NCI-H226 (cell line): ENCODE measurements at regions not wholly inside any gene's neighbourhood (a gene's known extent, or its start where the extent isn't known, plus 50 kb on each side); places are given as distances from the start of the nearest gene placed in this dataset.

Experiments used
- DNase-seq: peaks from one replicate; pipeline ENCODE4 v3.0.0-alpha.2; 2015

- DNase-seq, result no peak
Observed at GRCh38 chr11:92848578-92848977, 120.9 kb upstream of the MTNR1B start.

- DNase-seq, result no peak
Observed at GRCh38 chr11:92850296-92850826, 119.1 kb upstream of the MTNR1B start.

DNA sequence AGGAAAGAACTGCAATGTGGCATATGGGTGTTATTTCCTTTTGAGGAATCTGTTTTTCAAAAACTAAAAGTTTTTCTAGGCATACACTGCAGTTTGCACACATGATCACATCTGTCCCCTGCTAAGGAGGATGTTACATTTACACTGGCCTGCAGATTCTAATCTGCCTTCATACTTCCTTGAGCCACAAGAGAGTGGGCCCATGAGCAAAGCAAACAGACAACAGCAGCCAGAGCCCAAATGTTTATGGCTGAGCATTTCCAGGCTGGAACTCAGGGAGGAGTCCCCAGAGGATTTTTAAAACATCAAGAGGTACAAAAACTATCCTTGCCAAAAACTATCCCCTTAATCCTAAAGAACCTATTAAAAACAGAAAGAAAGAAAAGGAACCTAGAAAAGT, 117.2 kb upstream of the MTNR1B start:
- DNase-seq, result no peak

DNA sequence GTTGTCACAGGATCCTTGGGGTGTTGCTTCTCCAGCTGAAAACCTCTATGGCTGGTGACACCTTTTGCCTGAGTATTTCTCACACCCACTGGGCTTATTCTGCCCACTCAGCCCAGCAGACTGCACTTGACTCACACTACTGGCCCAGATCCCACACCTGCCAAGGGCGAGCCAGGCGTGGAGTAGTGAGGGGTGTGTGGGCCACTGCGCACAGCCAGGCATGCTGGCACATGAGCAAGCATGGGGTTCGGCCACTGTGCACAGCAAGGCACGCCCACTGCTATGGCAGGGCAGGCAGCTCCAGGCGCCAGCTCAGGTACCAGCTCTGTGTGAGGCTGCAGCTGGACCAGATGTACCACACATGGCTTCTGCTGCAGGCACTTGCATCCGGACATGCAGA, 116.5 kb upstream of the MTNR1B start:
- no peak for DNase-seq

DNA sequence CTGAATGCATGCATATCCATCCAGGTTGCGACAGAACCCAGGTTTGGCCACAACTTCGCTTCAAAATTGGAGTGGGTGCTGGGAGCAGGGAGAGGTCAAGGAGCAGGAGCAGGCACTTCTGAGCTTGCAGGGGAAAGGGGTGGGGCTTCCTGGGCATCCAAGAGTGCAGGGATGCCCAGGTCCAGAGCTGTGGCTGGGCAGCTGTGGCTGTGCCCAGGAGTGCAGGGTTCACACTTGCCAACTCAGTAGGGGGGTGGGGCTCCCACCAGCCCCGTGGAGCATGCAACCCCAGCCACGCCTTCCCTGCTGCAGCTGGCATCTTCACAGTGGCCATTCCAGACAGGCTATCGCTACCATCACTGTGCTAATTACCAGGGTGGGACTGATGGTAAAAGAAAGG, 115.3 kb upstream of the MTNR1B start:
- no peak for DNase-seq

- DNase-seq, result no peak
Observed at GRCh38 chr11:92854952-92855351, 114.5 kb upstream of the MTNR1B start.

- DNase-seq, result no peak
Observed at GRCh38 chr11:92855607-92856405, 113.6 kb upstream of the MTNR1B start.

DNA sequence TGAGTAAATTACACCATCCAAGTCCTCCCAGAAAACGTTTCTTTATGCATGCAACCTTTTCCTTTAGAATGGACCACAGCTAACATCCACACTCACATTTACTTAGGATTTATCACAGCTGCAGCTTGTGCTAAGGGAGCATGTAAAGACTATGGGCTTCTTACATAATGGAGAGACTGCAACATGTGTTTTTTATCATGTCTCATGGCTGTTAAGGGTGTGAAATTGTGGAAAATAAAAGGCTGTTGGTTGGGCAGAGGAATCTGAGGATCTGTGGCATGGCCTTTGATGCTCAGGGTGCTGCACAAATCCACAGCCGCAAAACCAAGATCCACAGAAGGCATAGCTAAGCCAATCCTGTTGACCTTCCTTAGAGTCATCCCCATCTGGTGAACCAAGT, 112.0 kb upstream of the MTNR1B start:
- no peak for DNase-seq

- no peak for DNase-seq
Observed at GRCh38 chr11:92859156-92859690, 110.2 kb upstream of the MTNR1B start.

DNA sequence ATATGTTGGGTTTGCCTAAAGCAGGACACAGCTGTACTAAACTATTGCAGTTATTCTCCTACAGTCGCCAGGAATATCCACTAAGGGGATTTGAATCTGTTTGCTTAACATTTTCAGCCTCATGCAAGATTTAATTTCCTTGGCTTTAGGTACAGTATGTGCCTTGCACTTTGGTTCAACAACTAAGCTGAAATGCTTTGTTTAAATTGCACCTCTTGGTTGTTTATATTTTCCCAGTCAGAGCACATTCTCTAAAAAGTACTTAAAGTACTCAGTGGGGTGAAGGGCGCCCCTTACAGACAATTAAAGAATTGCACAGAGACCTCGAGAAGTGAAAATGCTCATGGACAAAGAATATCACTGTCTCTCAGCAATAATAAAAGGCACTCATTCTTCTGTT, 107.8 kb upstream of the MTNR1B start:
- DNase-seq, result no peak

DNA sequence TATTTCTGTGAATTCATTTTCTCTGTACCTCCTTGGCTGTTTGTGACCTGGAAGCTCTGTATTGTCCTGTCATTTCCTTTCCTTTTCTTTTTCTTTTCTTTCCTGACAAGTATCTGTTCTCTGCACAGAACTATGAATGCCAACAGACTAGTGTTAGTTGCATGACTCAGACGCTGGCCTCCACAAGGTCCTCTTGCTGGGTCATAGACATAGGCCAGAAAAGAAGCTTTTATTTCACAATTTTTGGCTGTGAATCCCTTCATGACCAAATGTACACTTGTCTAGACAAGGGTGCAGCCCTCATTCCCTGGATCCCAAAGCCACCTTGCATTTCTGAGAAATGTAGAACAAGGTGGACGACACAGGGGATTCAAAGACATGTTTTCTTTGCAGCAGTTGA, 104.1 kb upstream of the MTNR1B start:
- no peak for DNase-seq

DNA sequence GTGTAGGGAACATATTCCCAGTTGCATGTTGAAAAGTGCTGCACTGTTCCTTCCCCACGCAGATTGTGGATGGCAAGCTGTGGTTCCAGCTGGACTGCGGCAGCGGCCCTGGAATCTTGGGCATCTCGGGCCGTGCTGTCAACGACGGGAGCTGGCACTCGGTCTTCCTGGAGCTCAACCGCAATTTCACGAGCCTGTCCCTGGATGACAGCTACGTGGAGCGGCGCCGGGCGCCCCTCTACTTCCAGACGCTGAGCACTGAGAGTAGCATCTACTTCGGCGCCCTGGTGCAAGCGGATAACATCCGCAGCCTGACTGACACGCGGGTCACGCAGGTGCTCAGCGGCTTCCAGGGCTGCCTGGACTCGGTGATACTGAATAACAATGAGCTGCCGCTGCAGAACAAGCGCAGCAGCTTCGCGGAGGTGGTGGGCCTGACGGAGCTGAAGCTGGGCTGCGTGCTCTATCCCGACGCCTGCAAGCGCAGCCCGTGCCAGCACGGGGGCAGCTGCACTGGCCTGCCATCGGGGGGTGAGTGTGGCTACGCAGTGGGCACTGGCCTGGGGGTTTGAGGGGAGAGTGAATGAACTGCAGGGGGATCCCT, 102.7 kb upstream of the MTNR1B start:
- DNase-seq, result no peak

DNA sequence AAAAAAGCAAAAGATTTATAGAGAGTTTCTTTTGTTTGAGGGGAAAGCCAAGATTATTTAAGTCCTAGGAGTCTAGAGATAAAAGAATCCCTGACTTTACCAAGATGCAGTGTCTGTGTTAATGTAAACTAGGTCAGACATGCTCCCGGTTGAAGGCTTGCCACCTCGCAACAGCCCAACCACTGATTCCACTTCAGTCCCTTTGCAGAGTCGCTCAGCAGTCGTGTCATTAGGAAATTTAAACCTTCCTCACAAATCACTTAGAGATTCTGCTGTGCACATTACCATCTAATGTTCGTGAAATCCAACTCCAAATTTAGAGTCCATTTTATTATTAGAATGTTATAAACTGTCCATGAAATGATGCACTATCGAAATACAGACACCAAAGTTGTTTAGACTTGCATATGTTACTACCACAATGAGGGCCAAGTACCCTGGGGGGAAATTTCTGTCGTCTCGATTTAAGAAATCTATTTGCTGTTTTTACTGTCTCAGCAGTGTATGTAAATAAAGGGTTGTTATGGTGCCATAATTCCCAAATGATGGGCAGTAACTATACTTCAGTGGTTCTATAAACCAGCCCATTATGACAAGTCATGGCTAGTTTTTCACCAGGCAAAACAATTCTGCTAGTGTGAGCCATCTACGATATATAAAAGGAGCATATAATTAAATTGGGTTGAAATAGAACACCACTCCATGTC, 101.4 kb upstream of the MTNR1B start:
- DNase-seq, result no peak

DNA sequence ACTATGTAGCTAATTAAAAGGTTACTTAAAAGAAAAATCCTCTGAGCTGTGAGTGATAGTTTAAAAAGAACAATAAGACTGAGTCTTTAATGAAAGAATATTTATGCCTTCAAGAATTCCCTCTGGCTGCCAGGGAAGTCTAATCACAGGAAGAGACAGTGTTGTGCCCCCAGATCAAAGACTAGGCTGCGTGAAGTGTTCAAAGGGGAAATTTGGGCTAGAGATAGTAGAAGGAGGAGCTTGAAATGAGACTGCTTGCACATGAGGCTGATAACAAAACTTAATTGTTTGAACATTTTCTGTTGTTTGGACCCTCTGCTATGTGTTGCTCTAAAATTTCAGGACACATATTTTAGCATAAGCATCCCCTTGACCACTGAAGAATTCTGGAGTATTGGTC, 99.7 kb upstream of the MTNR1B start:
- no peak for DNase-seq

DNA sequence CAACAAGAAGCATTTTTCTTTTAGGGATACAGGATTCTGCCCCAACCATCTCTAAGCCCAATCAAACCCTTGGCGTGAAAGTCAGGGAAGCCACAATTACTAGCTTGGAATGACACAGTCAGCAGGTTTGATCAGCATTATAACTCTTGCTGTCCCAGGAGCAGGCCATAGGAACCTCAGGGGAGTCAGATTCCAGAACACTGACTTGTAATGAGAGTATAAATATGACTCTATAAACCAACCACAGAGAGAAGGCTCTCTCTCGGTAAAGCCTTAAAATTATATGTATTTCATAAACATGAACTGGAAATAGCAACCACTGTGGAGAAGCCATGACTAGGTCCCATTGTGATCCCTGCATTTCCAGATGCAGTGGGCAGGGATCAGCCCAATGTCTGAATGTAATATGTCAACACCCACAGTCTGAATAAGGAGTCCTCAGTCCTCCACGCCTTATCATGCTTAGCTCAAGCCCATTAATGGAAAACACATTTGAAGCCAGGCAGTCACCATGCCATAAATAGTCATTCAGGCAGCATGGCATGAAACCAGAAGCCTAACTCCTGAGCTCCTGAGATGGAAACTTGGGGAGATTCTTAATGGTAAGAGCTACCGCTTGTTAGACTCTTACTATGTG, 99.1 kb upstream of the MTNR1B start:
- DNase-seq, result no peak

DNA sequence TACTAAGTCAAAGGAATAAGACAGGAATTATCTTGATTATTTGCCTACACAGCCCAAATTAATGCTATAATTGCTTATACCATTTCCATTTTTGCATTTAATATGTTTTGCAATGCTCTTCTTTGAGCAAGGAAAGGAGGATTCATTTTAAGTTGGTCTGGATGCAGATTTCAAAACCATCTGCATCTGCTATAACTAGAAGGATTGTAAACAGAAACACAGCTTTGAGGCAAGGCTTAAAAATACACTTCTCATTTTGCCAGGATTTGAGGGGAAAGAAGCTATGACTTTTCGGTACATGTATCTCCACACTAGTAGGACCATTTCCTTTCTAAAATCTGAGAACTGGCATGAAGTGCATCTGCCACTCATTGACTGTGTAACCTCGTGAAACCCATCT, 95.9 kb upstream of the MTNR1B start:
- no peak for DNase-seq

- DNase-seq, result no peak
Observed at GRCh38 chr11:92875473-92875872, 94.0 kb upstream of the MTNR1B start.

- DNase-seq, result no peak
Observed at GRCh38 chr11:92879086-92879485, 90.4 kb upstream of the MTNR1B start.

- no peak for DNase-seq
Observed at GRCh38 chr11:92880381-92880780, 89.1 kb upstream of the MTNR1B start.

DNA sequence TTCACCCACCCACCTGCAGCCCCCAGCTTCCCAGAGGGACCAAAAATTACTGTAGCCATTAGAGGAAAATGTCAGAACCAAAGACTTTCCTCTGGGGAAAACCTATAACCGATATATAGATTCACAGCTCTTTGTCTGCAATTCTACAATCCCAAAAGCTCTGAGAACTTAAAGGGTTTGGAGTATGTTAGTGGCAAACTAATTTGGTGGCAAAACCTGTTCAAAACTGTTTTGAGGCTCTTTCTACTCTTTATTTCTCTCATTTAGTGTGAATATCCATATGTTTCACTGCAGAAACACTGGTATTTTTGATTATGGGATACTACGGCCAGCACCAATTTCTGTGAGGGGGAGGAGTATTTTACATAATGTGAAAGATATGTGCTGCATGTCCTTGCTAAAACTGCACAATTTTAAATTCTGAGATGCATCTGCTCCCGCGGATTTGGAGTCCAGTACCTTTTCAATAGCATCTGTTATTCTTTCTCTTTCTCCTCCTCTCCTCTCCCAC, 87.5 kb upstream of the MTNR1B start:
- DNase-seq, result no peak

DNA sequence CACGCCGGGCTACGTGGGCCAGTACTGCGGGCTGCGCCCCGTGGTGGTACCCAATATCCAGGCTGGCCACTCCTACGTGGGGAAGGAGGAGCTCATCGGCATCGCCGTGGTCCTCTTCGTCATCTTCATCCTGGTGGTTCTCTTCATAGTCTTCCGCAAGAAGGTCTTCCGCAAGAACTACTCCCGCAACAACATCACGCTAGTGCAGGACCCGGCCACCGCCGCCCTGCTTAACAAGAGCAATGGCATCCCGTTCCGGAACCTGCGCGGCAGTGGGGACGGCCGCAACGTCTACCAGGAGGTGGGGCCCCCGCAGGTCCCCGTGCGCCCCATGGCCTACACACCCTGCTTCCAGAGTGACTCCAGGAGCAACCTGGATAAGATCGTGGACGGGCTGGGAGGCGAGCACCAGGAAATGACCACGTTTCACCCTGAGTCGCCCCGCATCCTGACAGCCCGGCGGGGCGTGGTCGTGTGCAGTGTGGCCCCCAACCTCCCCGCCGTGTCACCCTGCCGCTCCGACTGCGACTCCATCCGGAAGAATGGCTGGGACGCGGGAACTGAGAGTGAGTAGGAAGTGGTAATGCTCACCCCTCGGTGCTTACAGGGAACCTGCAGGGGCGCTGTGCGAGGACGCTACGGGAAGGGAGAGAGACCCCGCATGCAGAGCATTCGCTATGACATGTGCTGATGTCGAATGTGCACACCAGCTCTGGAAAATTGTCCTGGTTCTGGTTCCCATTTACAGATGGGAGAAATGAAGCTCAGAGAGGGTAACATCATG, 86.4 kb upstream of the MTNR1B start:
- DNase-seq, result no peak

- no peak for DNase-seq
Observed at GRCh38 chr11:92885600-92885999, 83.9 kb upstream of the MTNR1B start.
